Thyroid gland (tissue), 4 donors: ENCODE measurements at regions not wholly inside any gene's neighbourhood (a gene's known extent, or its start where the extent isn't known, plus 50 kb on each side); places are given as distances from the start of the nearest gene placed in this dataset.
A peak's percentile ranks its signal among the peaks of the same experiment; 100 is the strongest.

ENCODE experiments used
- DNase-seq, 2 donors: peaks; one replicate each; pipeline ENCODE4 v3.0.0-alpha.2; 2019
- H3K27ac ChIP-seq, 3 donors: fragments of 200-600 bp; sonication (generic); 1 replicate in 2 of 3; 2 replicates in 1 of 3; pipeline ENCODE4 v1.5.1; 2016 to 2019; ENCODE audit warnings: mild to moderate bottlenecking in 1 of 3, moderate library complexity in 1 of 3
- H3K27me3 ChIP-seq: fragments of 200-600 bp; sonication (generic); one replicate; pipeline ENCODE4 v1.5.1; 2019
- H3K36me3 ChIP-seq, 2 donors: fragments of 200-600 bp; sonication (generic); one replicate each; pipeline ENCODE4 v1.5.1; 2016 to 2019
- H3K4me1 ChIP-seq, 2 donors: fragments of 200-600 bp; sonication (generic); one replicate each; pipeline ENCODE4 v1.5.1; 2017 to 2019
- H3K4me3 ChIP-seq, 3 donors: fragments of 200-600 bp; sonication (generic); replicated peaks in 1 of 3; 1 replicate in 2 of 3; 2 replicates in 1 of 3; pipeline ENCODE4 v1.5.1; 2016; ENCODE audit warnings: mild to moderate bottlenecking in 1 of 3
- H3K9me3 ChIP-seq: fragments of 200-600 bp; sonication (generic); one replicate; pipeline ENCODE4 v1.5.1; 2017
- CTCF ChIP-seq, 6 experiments: fragments of 200-600 bp in 3 of 6; fragments of 450-650 bp in 3 of 6; sonication (generic) in 3 of 6; IDR thresholded peaks; one replicate each; pipeline ENCODE4 v1.5.1; 2016 to 2019; ENCODE audit warnings: antibody characterized with exemption in 6 of 6, mild to moderate bottlenecking in 2 of 6, inconsistent platforms in 1 of 6, moderate library complexity in 1 of 6
- POLR2A ChIP-seq, 2 donors: fragments of 450-650 bp; IDR thresholded peaks; one replicate each; pipeline ENCODE4 v1.6.1; 2017; ENCODE audit warnings: antibody characterized with exemption in 2 of 2, mild to moderate bottlenecking in 2 of 2, moderate library complexity in 1 of 2
- WGBS, 2 donors: methylation state at CpG; one replicate each; pipeline ENCODE4 v1.1.5; 2017; 5-methylcytosine and 5-hydroxymethylcytosine counted together
- intact Hi-C: fragments of 100-400 bp; cut with DNase I; formaldehyde crosslinking; loops from one replicate; pipeline ENCODE4 v1.15.1; 2023

GRCh38 chr11:42390116-42390515, 921.7 kb upstream of the API5 start:
- intact Hi-C loops: no loop called here
- Histone ChIP-seq H3K4me3 (no peak overlapping the region), H3K4me1 (no peaks in the 10 kb centered on the region), H3K36me3 (no peaks in the 10 kb centered on the region), H3K9me3 (no peaks in the 10 kb centered on the region), H3K27me3 (no peaks in the 10 kb centered on the region), H3K27ac (no peak overlapping the region)
- no peak for TF ChIP-seq POLR2A (IDR thresholded peaks at IDR 0.05)
- TF ChIP-seq CTCF (IDR thresholded peaks at IDR 0.05): no peak
- no peak for DNase-seq

- TF ChIP-seq CTCF (IDR thresholded peaks at IDR 0.05) (no peak), POLR2A (IDR thresholded peaks at IDR 0.05) (no peak)
Observed at GRCh38 chr11:42397483-42397882, 914.3 kb upstream of the API5 start.

GRCh38 chr11:42407341-42407740, 904.5 kb upstream of the API5 start:
- WGBS, 2 donors: 13 to 26% methylated on average over 3 of the region's 3 CpGs
- intact Hi-C loops: no loop called here

More at GRCh38 chr11:42397483-42397882, 914.3 kb upstream of the API5 start:
- H3K27ac ChIP-seq: no peak overlapping the region
- no peaks in the 10 kb centered on the region for H3K36me3 ChIP-seq
- H3K4me1 ChIP-seq: no peaks in the 10 kb centered on the region
- intact Hi-C loops: no loop called here
- DNase-seq: no peak
- H3K9me3 ChIP-seq: no peaks in the 10 kb centered on the region
- no peaks in the 10 kb centered on the region for H3K27me3 ChIP-seq
- H3K4me3 ChIP-seq: no peak overlapping the region

DNA sequence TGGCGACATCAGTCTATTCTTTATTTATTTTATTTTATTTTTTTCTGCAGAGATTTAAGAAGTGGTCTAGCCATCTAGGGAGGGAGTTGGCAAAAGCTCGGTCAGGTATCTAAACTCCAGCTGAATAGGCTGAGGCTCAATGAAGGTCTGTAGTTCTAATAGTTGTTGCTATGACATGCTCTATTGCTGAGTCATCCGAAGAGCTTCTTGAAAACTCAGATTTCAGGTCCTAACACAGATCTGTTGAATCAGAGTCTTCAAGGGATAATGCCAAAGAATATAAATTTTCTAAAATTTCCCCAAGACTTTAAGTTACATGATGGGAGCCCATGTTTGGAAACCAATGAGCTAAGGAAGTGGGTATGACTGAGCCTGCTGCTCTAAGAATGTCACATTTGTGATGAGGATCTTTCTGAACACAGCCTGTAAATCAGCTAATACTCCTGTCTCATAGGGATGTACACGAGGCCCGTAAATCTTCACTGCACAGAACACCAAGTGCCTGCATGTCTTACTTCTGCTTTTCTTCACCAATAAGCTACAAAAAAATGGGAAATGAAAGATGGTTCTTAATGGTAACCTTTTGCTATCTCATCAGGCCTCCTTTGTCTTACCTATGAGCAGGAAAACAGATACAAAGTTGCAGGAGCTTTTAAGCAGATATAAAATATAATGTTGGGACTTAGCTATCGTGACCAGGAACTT, 901.4 kb upstream of the API5 start:
- no peaks in the 10 kb centered on the region for H3K27me3 ChIP-seq
- no peaks in the 10 kb centered on the region for H3K36me3 ChIP-seq
- WGBS, 2 donors: 79 to 80% methylated on average over 6 of the region's 6 CpGs
- no peak overlapping the region for H3K27ac ChIP-seq
- H3K4me1 ChIP-seq: no peaks in the 10 kb centered on the region
- TF ChIP-seq POLR2A (IDR thresholded peaks at IDR 0.05) (no peak), CTCF (IDR thresholded peaks at IDR 0.05) (no peak)
- H3K9me3 ChIP-seq: no peaks in the 10 kb centered on the region
- intact Hi-C loops: no loop called here
- no peak overlapping the region for H3K4me3 ChIP-seq
- DNase-seq: no peak

More at GRCh38 chr11:42407341-42407740, 904.5 kb upstream of the API5 start:
- H3K4me1 ChIP-seq: no peaks in the 10 kb centered on the region
- no peaks in the 10 kb centered on the region for H3K36me3 ChIP-seq
- no peaks in the 10 kb centered on the region for H3K27me3 ChIP-seq
- H3K4me3 ChIP-seq: no peak overlapping the region
- no peak overlapping the region for H3K27ac ChIP-seq
- TF ChIP-seq POLR2A (IDR thresholded peaks at IDR 0.05): no peak
- no peak for TF ChIP-seq CTCF (IDR thresholded peaks at IDR 0.05)
- DNase-seq: peak in 1 of 2 donors; percentile 16
- no peaks in the 10 kb centered on the region for H3K9me3 ChIP-seq

- H3K4me1 ChIP-seq: no peaks in the 10 kb centered on the region
- no peak overlapping the region for H3K27ac ChIP-seq
- no peaks in the 10 kb centered on the region for H3K9me3 ChIP-seq
- no peak for DNase-seq
- intact Hi-C loops: no loop called here
- H3K36me3 ChIP-seq: no peaks in the 10 kb centered on the region
- TF ChIP-seq POLR2A (IDR thresholded peaks at IDR 0.05) (no peak), CTCF (IDR thresholded peaks at IDR 0.05) (no peak)
- no peak overlapping the region for H3K4me3 ChIP-seq
- WGBS, 2 donors: 52 to 61% methylated on average over 4 of the region's 4 CpGs
- H3K27me3 ChIP-seq: no peaks in the 10 kb centered on the region
Observed at GRCh38 chr11:42412590-42412989, 899.2 kb upstream of the API5 start.
